ENCODE measurements at regions not wholly inside any gene's neighbourhood (a gene's known extent, or its start where the extent isn't known, plus 50 kb on each side); places are given as distances from the start of the nearest gene placed in this dataset.
A peak's percentile ranks its signal among the peaks of the same experiment; 100 is the strongest.
"Not testable (repeated sequence)": the region's sequence is repeated elsewhere in the genome, so short reads cannot be mapped to it uniquely, and the experiment has no call there.

DNA sequence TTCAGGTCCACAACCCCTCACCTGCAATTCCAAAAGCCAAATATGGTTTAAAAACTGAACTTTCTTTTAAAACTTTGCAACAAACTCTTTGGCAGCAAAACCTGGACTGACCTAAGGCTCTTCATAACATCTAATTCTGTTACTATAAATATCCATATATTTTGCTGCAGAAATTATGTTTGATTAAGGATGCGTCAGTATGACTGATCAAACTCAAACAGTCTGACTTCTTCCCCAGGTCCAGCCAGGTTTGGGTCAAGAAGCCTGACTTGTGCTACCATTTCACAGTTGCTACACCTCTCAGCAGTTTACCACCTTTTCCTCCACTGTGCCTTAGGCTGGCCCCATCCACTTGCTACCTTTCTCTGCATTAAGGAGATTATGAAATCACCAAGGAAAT lies 127.0 kb upstream of the DUSP22 start:
- Mint-ChIP-seq H3K4me3 (ENCODE audit: low read depth) (no peak overlapping the region), H3K4me1 (ENCODE audit: low read depth) (no peaks in the 10 kb centered on the region), H3K27me3 (ENCODE audit: low read depth) (peaks cover 30% of the 10 kb centered on the region), H3K27ac (no peak overlapping the region), H3K36me3 (ENCODE audit: low read depth) (no peaks in the 10 kb centered on the region), H3K9me3 (no peaks in the 10 kb centered on the region)
- intact Hi-C loops (cut with micrococcal nuclease), result no loop called here
- no peak for DNase-seq (ENCODE audit: low spot score)

DNA sequence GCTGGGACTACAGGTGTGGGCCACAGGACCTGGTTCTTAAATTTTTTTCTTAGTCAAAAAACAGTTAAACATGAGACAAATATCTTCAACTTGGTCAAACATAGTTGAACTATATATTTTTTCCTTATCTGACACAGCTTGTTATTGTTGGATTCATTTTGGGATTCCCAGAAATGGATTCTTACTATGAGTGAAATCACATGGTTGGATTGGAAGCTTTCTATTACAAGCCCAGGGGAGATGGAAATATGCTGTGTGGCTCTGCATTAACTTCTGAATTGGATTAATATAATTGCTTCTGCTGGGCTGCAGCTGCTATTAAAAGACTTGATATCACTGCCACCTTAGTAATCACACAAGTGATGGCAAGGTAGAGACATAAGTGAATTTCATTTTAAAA lies 126.4 kb upstream of the DUSP22 start:
- Mint-ChIP-seq H3K27ac (no peak overlapping the region), H3K4me1 (ENCODE audit: low read depth) (no peaks in the 10 kb centered on the region), H3K27me3 (ENCODE audit: low read depth) (peaks cover 30% of the 10 kb centered on the region), H3K4me3 (ENCODE audit: low read depth) (no peak overlapping the region), H3K9me3 (no peaks in the 10 kb centered on the region), H3K36me3 (ENCODE audit: low read depth) (no peaks in the 10 kb centered on the region)
- intact Hi-C loops (cut with micrococcal nuclease), result no loop called here
- no peak for DNase-seq (ENCODE audit: low spot score)

DNA sequence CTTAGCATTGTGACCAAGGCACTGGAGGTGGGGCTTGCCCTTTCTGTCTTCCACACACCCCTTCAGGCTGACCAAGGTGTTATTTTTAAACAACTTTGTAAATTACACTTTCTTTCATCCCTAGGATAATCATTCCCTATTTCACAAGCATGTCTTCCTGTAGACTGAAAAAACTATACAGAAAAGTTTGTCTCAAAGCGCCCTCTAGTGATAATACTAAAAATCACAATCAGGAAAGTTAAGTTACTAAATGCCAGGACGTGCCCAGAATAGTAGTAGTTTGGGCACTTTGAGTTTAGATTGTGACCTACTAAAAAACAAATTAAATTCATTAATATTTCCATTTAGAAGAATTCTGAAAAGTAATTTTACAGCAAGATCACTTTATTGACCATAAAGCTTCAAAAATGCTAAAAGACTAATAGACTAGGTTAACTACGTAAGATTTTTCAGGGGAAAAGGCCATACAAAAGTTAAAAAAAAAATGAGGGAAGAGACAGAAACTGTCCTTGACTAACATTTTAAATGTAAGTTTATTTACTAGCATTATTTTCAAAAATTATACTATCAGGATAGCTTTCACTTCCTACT lies 123.3 kb upstream of the DUSP22 start:
- no peaks in the 10 kb centered on the region for H3K36me3 Mint-ChIP-seq (ENCODE audit: low read depth)
- DNase-seq (ENCODE audit: low spot score), result no peak
- peaks cover 21% of the 10 kb centered on the region for H3K27me3 Mint-ChIP-seq (ENCODE audit: low read depth)
- intact Hi-C loops (cut with micrococcal nuclease), result no loop called here
- no peak overlapping the region for H3K27ac Mint-ChIP-seq
- peaks cover 3% of the 10 kb centered on the region for H3K4me1 Mint-ChIP-seq (ENCODE audit: low read depth)
- peaks cover 10% of the 10 kb centered on the region for H3K9me3 Mint-ChIP-seq
- H3K4me3 Mint-ChIP-seq (ENCODE audit: low read depth), result no peak overlapping the region

DNA sequence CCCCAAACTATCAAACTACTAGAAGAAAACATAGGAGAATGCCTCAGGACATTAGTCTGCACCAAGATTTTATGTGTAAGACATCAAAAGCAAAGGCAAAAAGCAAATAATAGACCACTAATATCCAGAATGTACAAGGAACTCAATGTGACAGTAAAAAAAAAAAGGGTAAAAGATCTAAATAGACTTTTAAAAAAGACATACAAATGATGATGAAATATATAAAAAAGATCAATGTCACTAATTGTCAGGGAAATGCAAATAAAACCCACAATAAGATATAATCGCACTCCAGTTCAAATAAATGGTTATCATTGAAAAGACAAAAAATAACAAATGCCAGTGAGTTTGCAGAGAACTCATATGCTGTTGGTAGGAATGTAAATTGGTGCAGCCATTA lies 118.3 kb upstream of the DUSP22 start:
- Mint-ChIP-seq H3K36me3 (ENCODE audit: low read depth) (no peaks in the 10 kb centered on the region), H3K4me1 (ENCODE audit: low read depth) (peaks cover 3% of the 10 kb centered on the region), H3K9me3 (peaks cover 10% of the 10 kb centered on the region), H3K27ac (no peak overlapping the region), H3K4me3 (ENCODE audit: low read depth) (no peak overlapping the region), H3K27me3 (ENCODE audit: low read depth) (peaks cover 26% of the 10 kb centered on the region)
- intact Hi-C loops (cut with micrococcal nuclease), result no loop called here
- DNase-seq (ENCODE audit: low spot score), result no peak

DNA sequence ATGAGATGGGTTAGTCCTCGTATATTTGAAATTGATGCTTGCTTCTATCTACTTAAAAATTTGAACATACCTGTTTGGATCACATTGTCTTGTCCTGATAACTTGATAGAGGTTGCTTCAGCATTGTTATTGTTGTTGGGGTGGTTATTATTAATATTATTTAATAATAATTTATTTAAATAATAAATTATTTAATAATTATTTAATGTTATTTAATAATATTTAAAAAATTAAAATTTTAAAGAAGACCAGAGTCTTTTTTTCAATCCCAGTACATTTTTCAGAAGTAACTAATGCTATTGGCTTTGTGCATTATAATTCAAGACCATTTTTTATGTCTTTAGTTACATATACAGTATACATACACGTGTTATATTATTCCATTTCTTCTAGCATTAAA lies 116.6 kb upstream of the DUSP22 start:
- Mint-ChIP-seq H3K9me3 (peaks cover 13% of the 10 kb centered on the region), H3K4me1 (ENCODE audit: low read depth) (peaks cover 10% of the 10 kb centered on the region), H3K36me3 (ENCODE audit: low read depth) (no peaks in the 10 kb centered on the region), H3K4me3 (ENCODE audit: low read depth) (no peak overlapping the region), H3K27ac (no peak overlapping the region), H3K27me3 (ENCODE audit: low read depth) (peaks cover 25% of the 10 kb centered on the region)
- intact Hi-C loops (cut with micrococcal nuclease), result no loop called here
- DNase-seq (ENCODE audit: low spot score), result no peak

DNA sequence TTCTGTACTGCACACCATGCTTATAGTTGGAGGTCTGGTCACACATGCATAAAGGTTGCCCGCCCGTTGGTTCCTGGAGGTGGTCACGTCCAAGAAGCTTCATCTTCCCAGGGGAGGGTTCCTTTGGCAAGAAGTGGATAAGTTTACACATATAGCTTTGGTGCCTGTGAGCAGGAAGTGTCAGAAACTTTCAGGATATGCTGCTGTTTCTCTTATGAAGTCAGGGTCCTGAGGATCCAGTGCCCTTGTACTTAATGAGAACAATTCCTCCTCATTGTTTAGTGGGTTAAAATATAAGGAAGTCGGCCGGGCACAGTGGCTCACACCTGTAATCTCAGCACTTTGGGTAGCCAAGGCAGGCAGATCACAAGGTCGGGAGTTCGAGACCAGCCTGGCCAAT lies 115.5 kb upstream of the DUSP22 start:
- peaks cover 7% of the 10 kb centered on the region for H3K9me3 Mint-ChIP-seq
- intact Hi-C loops (cut with micrococcal nuclease), result no loop called here
- H3K4me3 Mint-ChIP-seq (ENCODE audit: low read depth), result no peak overlapping the region
- peaks cover 19% of the 10 kb centered on the region for H3K27me3 Mint-ChIP-seq (ENCODE audit: low read depth)
- DNase-seq (ENCODE audit: low spot score), result no peak
- no peaks in the 10 kb centered on the region for H3K36me3 Mint-ChIP-seq (ENCODE audit: low read depth)
- H3K27ac Mint-ChIP-seq, result no peak overlapping the region
- peaks cover 18% of the 10 kb centered on the region for H3K4me1 Mint-ChIP-seq (ENCODE audit: low read depth)

DNA sequence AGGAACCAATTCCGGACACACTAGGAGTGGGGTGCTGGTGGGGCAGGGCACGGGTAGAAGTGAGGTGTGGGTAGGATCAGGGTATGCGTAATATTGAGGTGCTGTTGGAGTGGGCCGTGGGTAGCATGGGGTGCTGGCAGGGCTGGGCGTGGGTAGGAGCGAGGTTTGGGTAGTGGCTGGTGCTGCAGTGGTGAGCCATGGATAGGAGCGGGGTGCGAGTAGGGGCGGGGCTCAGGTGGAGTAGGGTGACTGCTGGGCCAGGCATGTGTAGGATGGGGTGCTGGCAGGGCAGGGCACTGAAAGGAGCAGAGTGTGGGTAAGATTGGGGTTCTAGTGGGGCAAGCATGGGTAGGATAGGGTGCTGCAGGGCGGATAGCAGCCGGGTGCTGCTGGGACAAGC lies 114.2 kb upstream of the DUSP22 start:
- H3K4me1 Mint-ChIP-seq (ENCODE audit: low read depth), result peaks cover 18% of the 10 kb centered on the region
- no peak overlapping the region for H3K27ac Mint-ChIP-seq
- peaks cover 17% of the 10 kb centered on the region for H3K27me3 Mint-ChIP-seq (ENCODE audit: low read depth)
- peaks cover 4% of the 10 kb centered on the region for H3K9me3 Mint-ChIP-seq
- H3K36me3 Mint-ChIP-seq (ENCODE audit: low read depth), result no peaks in the 10 kb centered on the region
- intact Hi-C loops (cut with micrococcal nuclease), result no loop called here
- DNase-seq (ENCODE audit: low spot score), result no peak
- no peak overlapping the region for H3K4me3 Mint-ChIP-seq (ENCODE audit: low read depth)

DNA sequence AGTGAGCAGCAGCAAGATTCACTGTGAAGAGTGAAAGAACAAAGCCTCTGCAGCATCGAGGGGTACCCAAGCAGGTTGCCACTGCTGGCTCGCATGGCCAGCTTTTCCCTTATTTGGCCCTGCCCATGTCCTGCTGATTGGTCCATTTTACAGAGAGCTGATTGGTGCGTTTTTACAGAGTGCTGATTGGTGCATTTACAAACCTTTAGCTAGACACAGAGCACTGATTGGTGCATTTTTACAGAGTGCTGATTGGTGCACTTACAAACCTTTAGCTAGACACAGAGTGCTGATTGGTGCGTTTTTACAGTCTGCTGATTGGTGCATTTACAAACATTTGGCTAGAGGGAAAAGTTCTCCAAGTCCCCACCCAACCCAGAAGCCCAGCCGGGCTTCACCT lies 113.4 kb upstream of the DUSP22 start:
- H3K4me3 Mint-ChIP-seq (ENCODE audit: low read depth); intact Hi-C loops (cut with micrococcal nuclease); H3K27ac Mint-ChIP-seq; DNase-seq (ENCODE audit: low spot score); H3K9me3 Mint-ChIP-seq; H3K36me3 Mint-ChIP-seq (ENCODE audit: low read depth): not testable (repeated sequence)
- Mint-ChIP-seq H3K27me3 (ENCODE audit: low read depth) (peaks cover 14% of the 10 kb centered on the region), H3K4me1 (ENCODE audit: low read depth) (peaks cover 22% of the 10 kb centered on the region)

DNA sequence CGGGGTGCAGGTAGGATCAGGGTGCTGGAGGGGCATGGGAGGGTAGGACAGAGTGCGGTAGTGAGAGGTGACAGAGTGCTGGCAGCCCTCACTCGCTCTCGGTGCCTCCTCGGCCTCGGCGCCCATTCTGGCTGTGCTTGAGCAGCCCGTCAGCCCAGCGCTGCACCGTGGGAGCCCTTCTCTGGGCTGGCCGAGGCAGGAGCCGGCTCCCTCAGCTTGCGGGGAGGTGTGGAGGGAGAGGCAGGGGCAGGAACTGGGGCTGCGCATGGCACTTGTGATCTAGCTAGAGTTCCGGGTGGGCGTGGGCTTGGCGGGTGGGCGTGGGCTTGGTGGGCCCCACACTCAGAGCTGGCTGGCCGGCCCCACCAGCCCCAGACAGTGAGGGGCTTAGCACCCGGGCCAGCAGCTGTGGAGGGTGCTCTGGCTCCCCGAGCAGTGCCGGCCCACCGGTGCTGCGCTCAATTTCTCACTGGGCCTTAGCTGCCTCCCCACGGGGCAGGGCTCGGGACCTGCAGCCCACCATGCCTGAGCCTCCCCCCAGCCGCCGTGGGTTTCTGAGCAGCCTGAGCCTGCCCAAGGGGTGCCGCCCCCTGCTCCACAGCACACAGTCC lies 112.8 kb upstream of the DUSP22 start:
- peaks cover 27% of the 10 kb centered on the region for H3K4me1 Mint-ChIP-seq (ENCODE audit: low read depth)
- H3K27me3 Mint-ChIP-seq (ENCODE audit: low read depth), result peaks cover 14% of the 10 kb centered on the region
- no peak overlapping the region for H3K27ac Mint-ChIP-seq
- DNase-seq (ENCODE audit: low spot score), result no peak
- H3K9me3 Mint-ChIP-seq, result peaks cover 4% of the 10 kb centered on the region
- no peak overlapping the region for H3K4me3 Mint-ChIP-seq (ENCODE audit: low read depth)
- intact Hi-C loops (cut with micrococcal nuclease), result no loop called here
- H3K36me3 Mint-ChIP-seq (ENCODE audit: low read depth), result no peaks in the 10 kb centered on the region

DNA sequence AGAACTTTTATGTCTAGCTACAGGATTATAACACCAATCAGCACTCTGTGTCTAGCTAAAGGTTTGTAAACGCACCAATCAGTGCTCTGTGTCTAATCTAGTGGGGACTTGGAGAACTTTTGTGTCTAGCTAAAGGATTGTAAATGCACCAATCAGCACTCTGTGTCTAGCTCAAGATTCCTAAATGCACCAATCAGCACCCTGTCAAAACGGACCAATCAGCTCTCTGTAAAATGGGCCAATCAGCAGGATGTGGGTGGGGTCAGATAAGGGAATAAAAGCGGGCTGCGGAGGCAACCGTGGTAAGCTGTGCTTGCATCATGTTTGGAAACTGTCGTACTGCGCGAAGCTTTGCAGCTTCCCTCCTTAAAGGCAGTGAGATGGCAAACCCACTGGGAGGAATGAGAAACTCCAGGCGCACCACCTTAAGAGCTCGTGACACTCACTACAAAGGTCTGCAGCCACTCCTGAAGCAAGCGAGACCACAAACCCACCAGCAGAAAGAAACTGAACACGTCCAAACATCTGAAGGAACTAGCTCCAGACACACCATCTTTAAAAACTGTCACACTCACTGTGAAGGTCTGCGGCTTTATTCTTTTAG lies 112.1 kb upstream of the DUSP22 start:
- intact Hi-C loops (cut with micrococcal nuclease); H3K36me3 Mint-ChIP-seq (ENCODE audit: low read depth); DNase-seq (ENCODE audit: low spot score); H3K27ac Mint-ChIP-seq; H3K9me3 Mint-ChIP-seq: not testable (repeated sequence)
- peaks cover 28% of the 10 kb centered on the region for H3K4me1 Mint-ChIP-seq (ENCODE audit: low read depth)
- peaks cover 10% of the 10 kb centered on the region for H3K27me3 Mint-ChIP-seq (ENCODE audit: low read depth)
- H3K4me3 Mint-ChIP-seq (ENCODE audit: low read depth), result peak overlapping the region; percentile 26

DNA sequence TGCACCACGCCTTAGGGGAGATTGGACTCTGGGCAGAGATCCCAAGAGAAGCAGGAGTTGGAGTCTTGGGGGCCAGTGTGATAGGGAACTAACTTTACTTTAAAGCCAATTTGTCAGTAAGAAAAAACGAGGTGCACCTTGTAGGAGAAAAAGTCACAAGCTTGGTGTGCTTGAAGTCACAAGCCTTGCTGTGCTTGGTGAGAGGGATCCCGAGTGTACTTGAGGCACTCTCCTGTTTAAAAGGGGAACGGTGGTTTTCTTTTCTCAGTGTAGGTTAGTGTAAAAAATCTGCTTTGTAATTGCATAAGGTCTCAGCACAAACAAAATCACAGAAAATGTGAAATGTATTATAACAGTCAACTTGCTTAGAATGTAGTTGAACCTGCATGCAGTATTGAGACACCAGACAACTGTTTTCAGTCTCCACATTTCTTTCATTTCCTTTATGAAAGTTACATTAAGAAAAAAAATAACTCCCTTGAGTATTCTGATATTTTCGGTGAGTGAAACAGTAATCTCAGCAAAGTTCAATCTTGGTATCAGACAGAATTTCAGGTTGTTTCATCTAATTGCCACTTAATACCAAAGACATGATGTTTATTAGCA lies 111.1 kb upstream of the DUSP22 start:
- no peak overlapping the region for H3K27ac Mint-ChIP-seq
- H3K36me3 Mint-ChIP-seq (ENCODE audit: low read depth), result no peaks in the 10 kb centered on the region
- H3K27me3 Mint-ChIP-seq (ENCODE audit: low read depth), result peaks cover 10% of the 10 kb centered on the region
- H3K9me3 Mint-ChIP-seq, result peaks cover 4% of the 10 kb centered on the region
- H3K4me3 Mint-ChIP-seq (ENCODE audit: low read depth), result no peak overlapping the region
- peaks cover 28% of the 10 kb centered on the region for H3K4me1 Mint-ChIP-seq (ENCODE audit: low read depth)
- intact Hi-C loops (cut with micrococcal nuclease), result no loop called here
- DNase-seq (ENCODE audit: low spot score), result no peak

DNA sequence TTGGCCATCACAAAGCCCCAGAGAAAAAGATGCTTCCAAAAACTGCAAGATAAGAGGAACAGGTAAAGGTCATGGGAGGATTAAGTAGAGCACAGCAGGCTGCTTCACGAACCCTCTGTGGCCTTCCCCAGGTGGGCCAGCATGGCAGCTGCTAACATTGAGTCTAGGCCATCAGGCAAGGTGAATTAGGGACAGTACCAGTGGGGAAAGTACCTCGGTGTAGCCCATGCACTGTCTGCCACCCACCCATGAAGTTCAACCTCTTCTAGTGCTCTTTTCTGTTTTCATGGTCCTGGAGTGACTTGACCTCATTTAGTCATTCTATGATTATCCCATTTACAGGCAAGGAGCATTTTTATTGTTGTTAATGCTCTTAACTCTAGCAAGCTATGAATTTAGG lies 108.6 kb upstream of the DUSP22 start:
- DNase-seq (ENCODE audit: low spot score), result no peak
- H3K27ac Mint-ChIP-seq, result no peak overlapping the region
- H3K36me3 Mint-ChIP-seq (ENCODE audit: low read depth), result no peaks in the 10 kb centered on the region
- no peak overlapping the region for H3K4me3 Mint-ChIP-seq (ENCODE audit: low read depth)
- H3K27me3 Mint-ChIP-seq (ENCODE audit: low read depth), result peaks cover 4% of the 10 kb centered on the region
- intact Hi-C loops (cut with micrococcal nuclease), result no loop called here
- H3K4me1 Mint-ChIP-seq (ENCODE audit: low read depth), result peaks cover 30% of the 10 kb centered on the region
- peaks cover 4% of the 10 kb centered on the region for H3K9me3 Mint-ChIP-seq

DNA sequence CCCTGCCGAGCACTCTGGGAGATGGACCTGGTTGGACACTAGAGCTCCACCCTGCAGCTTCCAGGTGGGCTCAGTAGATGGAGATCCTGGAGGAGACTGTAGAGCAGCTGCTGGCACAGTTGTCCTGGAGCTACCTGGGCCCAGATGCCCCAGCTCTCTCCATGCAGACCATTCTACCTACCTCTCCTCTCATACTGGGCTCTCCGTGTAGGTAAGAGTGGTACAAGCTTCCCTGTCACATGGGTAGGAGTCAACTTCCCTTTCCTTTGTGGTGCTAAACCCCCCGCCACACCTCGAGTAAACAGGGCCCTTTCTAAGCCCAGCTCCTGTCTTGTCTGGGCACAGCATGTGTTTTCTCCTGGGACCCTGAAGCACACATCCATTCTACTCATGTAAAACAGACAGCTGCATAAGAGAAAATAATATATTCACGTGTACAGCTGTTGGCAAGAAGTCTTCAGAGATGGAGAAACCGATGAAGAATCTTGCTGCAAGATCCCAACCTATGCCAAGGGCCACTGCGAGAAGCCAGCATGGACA lies 108.1 kb upstream of the DUSP22 start:
- no peak overlapping the region for H3K27ac Mint-ChIP-seq
- peaks cover 2% of the 10 kb centered on the region for H3K27me3 Mint-ChIP-seq (ENCODE audit: low read depth)
- intact Hi-C loops (cut with micrococcal nuclease), result no loop called here
- H3K4me1 Mint-ChIP-seq (ENCODE audit: low read depth), result peaks cover 35% of the 10 kb centered on the region
- no peak for DNase-seq (ENCODE audit: low spot score)
- peaks cover 4% of the 10 kb centered on the region for H3K9me3 Mint-ChIP-seq
- H3K4me3 Mint-ChIP-seq (ENCODE audit: low read depth), result no peak overlapping the region
- no peaks in the 10 kb centered on the region for H3K36me3 Mint-ChIP-seq (ENCODE audit: low read depth)
